SH-SY5Y (cell line): ENCODE measurements at regions not wholly inside any gene's neighbourhood (a gene's known extent, or its start where the extent isn't known, plus 50 kb on each side); places are given as distances from the start of the nearest gene placed in this dataset.

Experiments used
- GATA2 ChIP-seq: IDR thresholded peaks from 2 replicates; pipeline ENCODE4 v1.6.1; 2011; ENCODE audit warnings: mild to moderate bottlenecking, low read depth, low read length
- GATA3 ChIP-seq: IDR thresholded peaks from 2 replicates; pipeline ENCODE4 v1.6.1; 2011; ENCODE audit warnings: low read depth, mild to moderate bottlenecking, low read length, moderate library complexity

- TF ChIP-seq GATA2 = no peak
- TF ChIP-seq GATA3 = no peak
Measured at GRCh38 chr5:118439831-118440230, 548.5 kb downstream of the DTWD2 start.
